Common myeloid progenitor, CD34-positive (primary cell): ENCODE measurements at regions not wholly inside any gene's neighbourhood (a gene's known extent, or its start where the extent isn't known, plus 50 kb on each side); places are given as distances from the start of the nearest gene placed in this dataset.
"Not testable (repeated sequence)": the region's sequence is repeated elsewhere in the genome, so short reads cannot be mapped to it uniquely, and the experiment has no call there.

Experiments
- CTCF ChIA-PET: fragments of 350-600 bp; sonication (Branson Sonifier 250); formaldehyde crosslinking; loops from one replicate; lab custom pipeline; 2021; ENCODE audit warnings: antibody characterized with exemption; lab: Charles Lee
- POLR2A ChIA-PET: fragments of 350-600 bp; sonication (Branson Sonifier 250); formaldehyde crosslinking; loops from one replicate; lab custom pipeline; 2021; ENCODE audit warnings: antibody characterized with exemption; lab: Charles Lee
- DNase-seq, 3 donors: peaks; one replicate each; pipeline versions ENCODE4 v3.0.0 to v3.0.0-alpha.2; 2013
- H3K27ac ChIP-seq, 2 experiments: 1 replicate in 1 of 2; 2 replicates in 1 of 2; pipeline ENCODE4 v1.7.0; 2013; ENCODE audit warnings: inconsistent platforms in 2 of 2, low read length in 2 of 2, mild to moderate bottlenecking in 2 of 2, low read depth in 1 of 2, moderate library complexity in 1 of 2; ENCODE audit not compliant: severe bottlenecking in 2 of 2, insufficient read depth in 1 of 2, poor library complexity in 1 of 2
- H3K27me3 ChIP-seq, 5 experiments: replicated peaks in 2 of 5; 1 replicate in 3 of 5; 2 replicates in 2 of 5; pipeline versions ENCODE4 v1.6.1 to v1.7.0; 2013; ENCODE audit warnings: low read length in 4 of 5, mild to moderate bottlenecking in 2 of 5, moderate library complexity in 2 of 5, inconsistent platforms in 1 of 5; ENCODE audit not compliant: insufficient read depth in 5 of 5, control insufficient read depth in 4 of 5
- H3K36me3 ChIP-seq, 4 experiments: 1 replicate in 2 of 4; 2 replicates in 2 of 4; pipeline versions ENCODE4 v1.6.1 to v1.7.0; 2013; ENCODE audit warnings: low read length in 3 of 4, control low read depth in 1 of 4, mild to moderate bottlenecking in 1 of 4; ENCODE audit not compliant: control insufficient read depth in 4 of 4, insufficient read depth in 4 of 4
- H3K4me1 ChIP-seq, 4 experiments: 1 replicate in 3 of 4; 2 replicates in 1 of 4; pipeline versions ENCODE4 v1.6.1 to v1.7.1; 2013; ENCODE audit warnings: low read length in 3 of 4, mild to moderate bottlenecking in 3 of 4, control low read depth in 1 of 4, inconsistent platforms in 1 of 4, moderate library complexity in 1 of 4; ENCODE audit not compliant: control insufficient read depth in 4 of 4, insufficient read depth in 4 of 4; ENCODE audit errors: control extremely low read depth in 1 of 4
- H3K4me3 ChIP-seq, 7 experiments: 1 replicate in 4 of 7; 2 replicates in 3 of 7; pipeline versions ENCODE4 v1.5.1 to v1.7.0; 2013; ENCODE audit warnings: mild to moderate bottlenecking in 7 of 7, low read length in 6 of 7, moderate library complexity in 6 of 7, inconsistent platforms in 2 of 7, low read depth in 2 of 7, control low read depth in 1 of 7; ENCODE audit not compliant: insufficient read depth in 4 of 7, control insufficient read depth in 1 of 7; ENCODE audit errors: extremely low read depth in 1 of 7
- H3K9me3 ChIP-seq, 5 experiments: 1 replicate in 4 of 5; 2 replicates in 1 of 5; pipeline versions ENCODE4 v1.6.1 to v1.7.1; 2013; ENCODE audit warnings: low read length in 4 of 5, mild to moderate bottlenecking in 2 of 5, inconsistent platforms in 1 of 5, low read depth in 1 of 5, moderate library complexity in 1 of 5; ENCODE audit not compliant: control insufficient read depth in 4 of 5, insufficient read depth in 2 of 5; ENCODE audit errors: control extremely low read depth in 1 of 5
- WGBS: methylation state at CpG from one replicate; pipeline ENCODE4 v1.1.5; 2013; ENCODE audit not compliant: insufficient coverage; 5-methylcytosine and 5-hydroxymethylcytosine counted together

DNA sequence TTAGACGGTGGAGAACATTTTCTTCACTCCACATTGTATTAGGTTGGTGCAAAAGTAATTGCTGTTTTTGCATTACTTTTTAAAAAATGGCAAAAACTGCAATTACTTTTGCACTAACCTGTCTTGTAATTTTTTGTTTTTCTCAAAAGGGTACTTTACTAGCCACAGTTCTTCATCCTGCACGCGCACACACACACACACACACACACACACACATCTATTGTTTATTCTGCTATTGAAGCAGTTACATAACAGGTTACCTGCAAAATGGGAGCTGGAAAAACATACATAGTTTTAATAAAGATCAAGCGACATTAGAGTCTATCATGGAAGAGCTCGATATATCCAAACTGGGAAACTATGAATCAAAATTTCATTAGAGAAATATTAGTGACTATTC is 235.2 kb downstream of the SIM1 start:
- no CpG with 5 or more reads among the region's 5 CpGs for WGBS
- peak overlapping the region in 2 of 7 experiments; percentile 41 to 69 for H3K4me3 ChIP-seq
- H3K4me1 ChIP-seq, result peaks cover 0 to 10% (median 2%) of the 10 kb centered on the region in 4 experiments
- CTCF ChIA-PET, result interaction anchor here (0.6 to 2.5 kb wide), 4 partner anchors 13 to 652 kb away, joined by 3 to 8 read pairs (median 3); partner anchors contain the start of gene ASCC3
- H3K27ac ChIP-seq, result no peak overlapping the region
- no peaks in the 10 kb centered on the region for H3K9me3 ChIP-seq
- POLR2A ChIA-PET, result no interaction called here
- no peak for DNase-seq
- H3K36me3 ChIP-seq, result no peaks in the 10 kb centered on the region
- H3K27me3 ChIP-seq, result peaks cover 0 to 15% (median 3%) of the 10 kb centered on the region in 5 experiments

DNA sequence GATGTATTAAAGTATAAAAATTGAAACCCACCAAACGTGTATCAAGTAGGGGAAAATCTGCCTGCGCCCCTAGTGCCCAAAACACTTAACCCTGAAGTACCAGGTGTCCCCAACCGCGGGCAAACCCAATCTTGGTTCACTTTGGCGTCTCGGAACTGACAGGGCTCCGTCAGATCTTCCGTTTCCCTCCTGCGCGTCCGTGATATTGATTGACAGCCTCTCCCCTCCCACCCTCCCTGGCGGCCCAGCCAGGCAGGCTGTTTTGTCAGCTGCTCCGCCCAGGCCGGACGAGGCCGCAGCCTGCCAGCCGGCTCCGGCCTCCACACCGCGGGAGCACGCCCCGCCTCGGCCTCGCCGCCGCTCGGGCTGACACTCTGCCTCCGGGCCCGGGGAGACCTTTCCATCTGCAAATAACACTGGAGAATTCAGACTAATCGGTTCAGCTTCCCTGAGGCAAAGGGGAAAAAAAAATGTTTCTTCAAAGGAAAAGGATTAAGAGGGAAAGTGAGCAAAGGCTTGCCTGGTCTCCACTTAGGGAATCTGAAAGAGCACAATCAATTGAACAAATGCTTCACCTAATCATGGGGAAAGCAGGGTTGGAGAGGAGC is 234.9 kb upstream of the MCHR2 start:
- CTCF ChIA-PET, result interaction anchor here (0.6 to 2.5 kb wide), 4 partner anchors 14 to 652 kb away, joined by 3 to 8 read pairs (median 3); partner anchors contain the start of gene ASCC3
- no peak overlapping the region for H3K27ac ChIP-seq
- peak overlapping the region; percentile 20 to 69 (median 41) for H3K4me3 ChIP-seq
- H3K36me3 ChIP-seq, result no peaks in the 10 kb centered on the region
- POLR2A ChIA-PET, result no interaction called here
- peaks cover 0 to 15% (median 3%) of the 10 kb centered on the region in 5 experiments for H3K27me3 ChIP-seq
- DNase-seq, result peak; percentile 22 to 71 (median 57)
- peaks cover 0 to 10% (median 2%) of the 10 kb centered on the region in 4 experiments for H3K4me1 ChIP-seq
- 0% methylated on average over 16 of the region's 30 CpGs for WGBS
- H3K9me3 ChIP-seq, result no peaks in the 10 kb centered on the region

DNA sequence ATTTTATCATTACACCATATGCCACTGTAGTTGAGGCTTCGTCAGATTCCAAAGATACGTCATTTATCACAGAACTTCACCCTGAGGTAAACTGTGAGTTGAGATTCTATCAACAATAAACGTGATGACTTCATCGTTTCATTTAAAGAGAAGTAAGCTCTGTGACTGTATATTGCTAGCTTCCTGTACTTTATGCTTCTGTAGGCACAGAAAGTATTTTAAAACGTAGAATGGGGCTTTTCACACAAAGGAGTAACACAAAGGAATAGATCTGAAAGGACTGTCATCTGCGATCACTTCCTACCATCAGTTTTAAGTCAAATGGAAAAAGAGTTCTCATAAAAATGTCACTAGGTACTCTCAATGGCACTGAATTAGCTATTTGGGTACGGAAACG is 234.4 kb upstream of the MCHR2 start:
- POLR2A ChIA-PET, result no interaction called here
- DNase-seq, result no peak

DNA sequence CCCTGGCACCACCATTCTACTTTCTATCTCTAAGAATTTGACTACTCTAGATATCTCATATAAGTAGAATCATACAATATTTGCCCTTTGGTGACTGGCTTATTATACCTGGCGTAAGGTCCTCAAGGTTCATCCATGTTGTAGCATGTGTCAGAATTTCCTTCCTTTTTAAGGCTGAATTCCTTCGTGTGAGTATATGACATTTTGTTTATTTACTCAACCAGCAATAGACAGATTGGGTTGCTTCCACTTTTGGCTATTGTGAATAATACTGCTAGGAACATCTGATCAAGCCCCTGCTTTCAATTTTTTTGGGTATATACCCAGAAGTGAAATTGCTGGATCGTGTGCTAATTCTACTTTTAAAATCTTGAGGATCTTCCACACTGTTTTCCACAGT is 232.8 kb upstream of the MCHR2 start:
- ChIA-PET CTCF (no interaction called here), POLR2A (no interaction called here)
- Histone ChIP-seq H3K4me3 (no peak overlapping the region), H3K9me3 (no peaks in the 10 kb centered on the region), H3K36me3 (no peaks in the 10 kb centered on the region), H3K4me1 (peaks cover 0 to 10% (median 2%) of the 10 kb centered on the region in 4 experiments), H3K27me3 (peaks cover 0 to 13% (median 2%) of the 10 kb centered on the region in 5 experiments), H3K27ac (no peak overlapping the region)
- no peak for DNase-seq
- WGBS, result 100% methylated on average over 1 of the region's 3 CpGs

More for the DNA sequence above, 234.4 kb upstream of the MCHR2 start:
- peaks cover 0 to 10% (median 2%) of the 10 kb centered on the region in 4 experiments for H3K4me1 ChIP-seq
- no peak overlapping the region for H3K27ac ChIP-seq
- no peaks in the 10 kb centered on the region for H3K9me3 ChIP-seq
- H3K27me3 ChIP-seq, result peaks cover 0 to 15% (median 3%) of the 10 kb centered on the region in 5 experiments
- 0% methylated on average over 2 of the region's 8 CpGs for WGBS
- peak overlapping the region in 6 of 7 experiments; percentile 20 to 69 (median 50) for H3K4me3 ChIP-seq
- H3K36me3 ChIP-seq, result no peaks in the 10 kb centered on the region
- CTCF ChIA-PET, result interaction anchor here (1.7 to 2.5 kb wide), 2 partner anchors 14 to 17 kb away, joined by 3 to 8 read pairs; no protein-coding TSS in a partner anchor

DNA sequence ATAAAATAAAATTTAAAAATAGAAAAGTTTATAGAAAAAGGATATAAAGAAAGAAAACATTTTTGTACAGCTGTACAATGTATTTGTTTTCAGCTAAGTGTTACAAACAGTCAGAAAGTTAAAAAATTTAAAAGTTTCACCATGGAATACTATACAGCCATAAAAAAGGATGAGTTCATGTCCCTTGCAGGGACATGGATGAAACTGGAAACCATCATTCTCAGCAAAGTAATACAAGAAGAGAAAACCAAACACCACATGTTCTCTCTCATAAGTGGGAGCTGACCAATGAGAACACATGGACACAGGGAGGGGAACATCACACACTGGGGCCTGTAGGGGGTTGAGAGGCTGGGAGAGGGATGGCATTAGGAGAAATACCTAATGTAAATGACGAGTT is 229.9 kb upstream of the MCHR2 start:
- H3K36me3 ChIP-seq, POLR2A ChIA-PET, H3K9me3 ChIP-seq, H3K4me1 ChIP-seq, H3K27ac ChIP-seq, H3K4me3 ChIP-seq, DNase-seq: not testable (repeated sequence)
- CTCF ChIA-PET, result interaction anchor here (0.6 kb wide), 1 partner anchor 442 kb away, joined by 3 read pairs; no protein-coding TSS in a partner anchor
- peaks cover 0 to 11% (median 2%) of the 10 kb centered on the region in 5 experiments for H3K27me3 ChIP-seq
- no CpG with 5 or more reads among the region's 1 CpG for WGBS

DNA sequence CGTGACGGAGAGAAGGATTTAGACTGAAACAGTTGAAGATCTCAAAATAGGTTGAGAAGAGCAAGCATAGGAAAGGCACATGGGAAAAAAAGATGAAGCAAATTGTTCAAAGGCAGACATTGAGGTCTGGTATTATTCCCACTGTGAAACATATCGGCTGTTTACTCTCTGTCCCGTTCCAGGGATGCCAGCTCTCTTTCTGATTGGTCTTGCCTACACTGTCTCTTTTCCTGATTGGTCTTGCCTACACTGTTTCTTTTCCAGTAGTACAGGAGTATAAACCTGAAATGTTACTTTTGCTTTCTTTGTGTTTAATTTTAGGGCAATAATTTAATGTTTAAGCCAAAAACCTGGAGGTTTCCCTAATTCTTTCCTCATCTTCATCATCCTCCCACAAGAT is 226.5 kb upstream of the MCHR2 start:
- POLR2A ChIA-PET, result no interaction called here
- CTCF ChIA-PET, result no interaction called here
- no peaks in the 10 kb centered on the region for H3K36me3 ChIP-seq
- H3K27ac ChIP-seq, result no peak overlapping the region
- H3K9me3 ChIP-seq, result no peaks in the 10 kb centered on the region
- H3K27me3 ChIP-seq, result peaks cover 0 to 10% (median 2%) of the 10 kb centered on the region in 5 experiments
- DNase-seq, result no peak
- H3K4me1 ChIP-seq, result no peaks in the 10 kb centered on the region
- H3K4me3 ChIP-seq, result no peak overlapping the region
- WGBS, result 100% methylated on average over 3 of the region's 4 CpGs
